GM18519 (cell line): ENCODE measurements at regions not wholly inside any gene's neighbourhood (a gene's known extent, or its start where the extent isn't known, plus 50 kb on each side); places are given as distances from the start of the nearest gene placed in this dataset.
"Not testable (repeated sequence)": the region's sequence is repeated elsewhere in the genome, so short reads cannot be mapped to it uniquely, and the experiment has no call there.

Experiments
- ATAC-seq: cut with Tn5 transposase; IDR thresholded peaks from one replicate; pipeline ENCODE4 v1.9.1; 2021; ENCODE audit warnings: mild to moderate bottlenecking, moderate library complexity; ENCODE audit not compliant: unreplicated experiment, low FRiP score

DNA sequence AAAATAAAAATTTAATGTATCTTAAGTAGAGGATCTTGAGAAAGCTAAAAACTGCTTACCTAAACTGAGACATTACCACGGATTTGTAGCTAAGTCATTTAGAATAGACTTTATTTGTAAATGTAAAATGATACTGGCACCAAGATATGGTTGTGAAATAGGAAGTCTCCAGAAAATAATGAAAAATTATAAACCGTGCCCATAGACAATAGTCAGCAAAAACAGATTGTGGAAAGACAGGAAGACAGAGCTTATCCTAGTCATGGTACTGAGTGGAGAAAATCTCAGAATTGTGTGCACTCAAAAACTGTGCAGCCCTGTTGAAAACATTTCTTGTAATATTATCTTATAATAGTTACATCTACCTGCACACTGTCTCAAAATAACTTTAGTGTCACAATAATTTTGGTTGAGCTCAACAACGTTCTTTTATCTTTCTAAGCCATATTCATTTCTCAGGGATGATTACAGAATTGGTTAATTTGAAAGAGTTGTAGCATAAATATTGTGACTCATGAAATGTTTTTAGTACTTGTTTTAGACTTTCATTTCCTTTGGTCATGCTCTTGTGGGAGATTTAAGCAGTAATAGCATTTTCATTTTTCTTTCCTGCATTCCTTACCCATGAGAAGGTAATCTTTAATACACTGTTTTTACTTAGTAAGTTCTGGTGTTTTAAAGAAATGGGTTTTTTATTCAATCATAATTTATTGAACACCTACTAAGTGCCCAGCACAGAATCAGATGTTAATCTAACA is 174.5 kb downstream of the SOX4 start:
- ATAC-seq: no peak

DNA sequence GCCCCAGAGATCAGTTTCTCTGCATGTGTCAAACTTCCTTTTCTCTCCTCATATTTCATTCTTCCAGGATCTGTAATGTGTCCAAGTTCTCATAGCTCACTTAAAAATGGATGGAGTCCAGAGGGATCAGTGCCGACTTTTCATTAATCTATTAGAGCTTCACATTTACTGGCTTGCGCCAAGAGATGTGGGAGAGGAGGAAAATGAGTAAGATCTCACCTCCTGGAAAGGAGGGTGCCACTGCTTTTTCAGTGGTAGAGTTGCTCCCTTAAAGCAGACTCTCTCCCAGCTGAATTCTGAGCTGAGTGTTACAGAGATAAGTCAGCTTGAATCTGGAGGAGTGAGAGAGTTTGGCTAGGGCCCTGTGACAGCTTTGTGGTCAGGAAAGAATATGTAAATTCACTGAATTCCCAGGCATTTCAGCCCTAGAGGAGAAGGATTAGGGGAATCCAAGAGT is 175.9 kb downstream of the SOX4 start:
- ATAC-seq: no peak

DNA sequence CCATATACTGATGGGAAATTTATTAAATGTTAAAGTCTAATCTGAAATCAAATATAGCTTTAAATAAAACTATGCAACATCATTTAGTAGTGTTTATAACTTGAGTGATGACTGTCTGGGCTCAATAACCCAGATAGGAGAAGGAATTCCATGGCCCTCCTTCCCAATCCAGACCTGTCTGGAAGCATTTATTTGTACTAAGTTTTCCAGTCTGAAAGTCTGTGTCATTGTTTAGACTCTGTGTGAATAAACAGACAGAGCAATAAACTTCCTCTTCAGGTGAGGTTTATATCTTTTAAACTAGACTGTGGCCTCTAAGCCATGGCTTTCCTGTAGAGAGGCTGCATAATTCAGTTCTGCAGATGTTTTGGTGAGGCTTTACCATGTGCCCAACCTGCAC is 176.4 kb downstream of the SOX4 start:
- ATAC-seq: no peak

DNA sequence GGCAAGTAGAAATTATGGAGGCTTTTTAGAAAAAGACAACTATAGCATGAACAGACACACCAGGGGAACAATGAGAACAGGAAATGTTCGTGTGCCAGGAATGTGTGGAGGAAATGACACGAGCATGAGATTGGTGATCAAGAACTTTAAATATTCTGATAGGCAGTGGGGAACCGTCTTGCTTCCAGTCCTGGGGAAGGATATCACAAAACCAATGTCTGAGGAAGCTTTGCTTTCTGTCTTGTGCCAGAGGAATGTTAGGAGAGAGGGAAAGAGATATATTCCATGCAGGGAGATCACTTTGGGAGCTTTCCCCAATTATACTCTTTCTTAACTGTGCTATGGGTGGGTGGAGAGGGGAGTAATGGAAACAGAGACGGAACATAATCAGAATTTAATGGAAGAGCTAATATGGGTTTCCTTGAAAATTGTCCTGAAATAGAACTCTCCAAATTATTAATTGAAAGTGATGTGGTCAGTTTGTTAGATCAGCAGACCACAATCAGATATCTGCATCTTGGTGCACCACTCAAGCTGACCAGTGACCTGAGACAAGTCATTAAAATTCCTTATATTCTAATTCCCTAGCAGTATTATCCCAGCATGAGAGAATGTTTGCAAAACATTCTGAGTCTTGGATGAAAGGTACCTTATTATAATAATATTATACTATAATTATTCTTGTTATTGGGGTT is 178.2 kb downstream of the SOX4 start:
- ATAC-seq: no peak

DNA sequence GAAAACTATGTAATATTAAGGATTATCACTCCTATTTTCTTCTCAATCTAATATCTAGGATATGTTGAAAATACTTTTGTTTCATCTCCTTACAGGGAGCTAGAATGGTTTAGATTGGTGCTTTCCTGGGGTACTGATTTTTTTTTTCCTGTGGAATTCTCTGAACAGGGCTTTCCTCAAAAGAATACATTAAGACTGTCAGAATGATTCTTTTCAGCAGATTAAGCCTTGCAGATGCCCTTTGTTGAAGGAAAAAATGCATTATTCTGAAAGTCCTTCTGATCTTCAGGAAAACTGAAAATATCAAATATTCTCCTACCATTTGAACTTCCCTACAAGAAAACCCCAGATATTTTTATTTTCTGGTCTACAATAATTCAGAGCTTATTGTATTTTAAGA is 178.9 kb downstream of the SOX4 start:
- no peak for ATAC-seq

DNA sequence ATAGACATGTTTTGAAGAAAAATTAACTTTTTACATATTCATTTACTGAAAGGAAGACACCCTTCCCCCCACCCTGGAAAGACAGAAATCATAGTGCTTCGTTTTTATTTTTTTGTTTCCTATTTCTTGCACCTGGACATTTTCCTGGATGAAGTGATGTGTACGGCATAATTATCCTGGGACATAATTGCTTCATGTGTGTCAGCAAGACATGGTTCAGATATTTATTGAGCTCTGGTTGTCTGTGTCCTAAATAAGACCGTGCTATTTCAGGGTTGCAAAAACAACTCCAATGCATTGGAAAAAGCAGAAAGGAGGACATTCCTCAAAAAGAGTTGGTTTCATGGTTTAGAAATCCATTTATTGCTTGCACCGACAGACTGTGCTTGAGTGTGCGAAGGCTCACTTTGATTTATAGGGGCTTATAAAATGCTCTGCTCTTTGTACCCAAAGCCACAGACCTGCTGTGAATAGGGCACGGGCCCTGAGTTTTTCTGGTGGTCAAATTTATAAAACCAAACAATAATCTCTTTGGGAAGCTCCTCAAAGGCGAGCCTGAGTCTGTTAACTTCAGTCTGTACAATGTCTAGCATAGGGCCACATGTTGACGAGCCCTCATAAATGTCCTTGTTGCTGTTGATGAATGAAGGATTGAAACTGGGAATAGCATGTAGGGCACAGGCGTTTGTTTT is 179.5 kb downstream of the SOX4 start:
- no peak for ATAC-seq

DNA sequence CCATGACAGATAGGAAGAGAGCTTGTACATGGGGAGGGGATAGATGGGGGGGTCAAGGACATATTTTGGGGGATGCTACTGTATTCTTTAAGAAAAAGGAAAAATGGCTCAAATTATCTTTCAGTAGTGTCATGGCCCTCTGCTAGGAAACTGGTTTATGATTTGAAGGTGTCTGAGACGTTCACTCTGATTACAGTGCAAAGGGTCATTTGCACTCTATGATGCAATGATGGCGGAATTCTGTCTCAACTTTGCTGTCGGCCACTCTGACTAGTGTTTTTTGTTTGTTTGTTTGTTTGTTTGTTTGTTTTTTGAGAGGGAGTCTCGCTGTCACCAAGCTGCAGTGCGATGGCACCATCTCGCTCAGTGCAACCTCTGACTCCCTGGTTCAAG is 180.0 kb downstream of the SOX4 start:
- ATAC-seq: no peak

DNA sequence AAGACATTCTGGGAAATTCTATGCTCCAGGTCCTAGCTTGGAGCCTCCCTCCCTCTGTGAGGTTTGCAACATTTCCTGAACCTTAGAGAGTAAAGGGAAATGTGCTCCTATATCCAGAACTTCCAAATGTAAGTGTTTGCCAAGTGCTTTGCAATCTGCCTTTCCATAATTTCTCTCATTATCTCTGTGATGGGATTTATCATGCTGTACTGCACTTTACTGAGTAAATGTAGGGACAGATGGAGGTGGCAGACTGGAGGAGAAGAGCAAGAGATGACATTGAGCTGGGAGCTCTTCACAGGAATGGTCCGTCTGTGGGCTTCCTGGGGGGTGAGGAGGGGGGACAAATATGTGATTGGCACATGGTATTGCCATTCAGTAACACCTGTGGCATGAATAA is 184.3 kb downstream of the SOX4 start:
- no peak for ATAC-seq

DNA sequence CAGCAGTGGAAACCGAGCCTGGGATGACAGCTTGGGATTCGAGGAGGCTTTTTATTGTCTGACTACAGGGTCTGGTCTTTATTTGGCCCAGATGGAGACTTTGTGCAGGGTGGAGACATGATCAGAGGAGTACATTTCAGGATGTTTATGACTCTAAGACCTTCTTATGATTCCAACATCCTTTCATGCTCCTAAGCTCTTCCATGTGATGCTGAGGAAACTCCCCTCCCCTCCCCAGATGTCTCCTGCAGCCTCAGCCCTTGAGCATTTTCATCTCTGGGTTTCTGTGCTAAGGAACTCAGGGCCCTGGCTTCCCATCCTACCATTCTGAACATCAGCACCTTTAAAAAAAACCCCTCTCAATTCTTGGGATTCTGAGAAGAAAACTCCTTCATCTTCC is 186.6 kb downstream of the SOX4 start:
- ATAC-seq: no peak

DNA sequence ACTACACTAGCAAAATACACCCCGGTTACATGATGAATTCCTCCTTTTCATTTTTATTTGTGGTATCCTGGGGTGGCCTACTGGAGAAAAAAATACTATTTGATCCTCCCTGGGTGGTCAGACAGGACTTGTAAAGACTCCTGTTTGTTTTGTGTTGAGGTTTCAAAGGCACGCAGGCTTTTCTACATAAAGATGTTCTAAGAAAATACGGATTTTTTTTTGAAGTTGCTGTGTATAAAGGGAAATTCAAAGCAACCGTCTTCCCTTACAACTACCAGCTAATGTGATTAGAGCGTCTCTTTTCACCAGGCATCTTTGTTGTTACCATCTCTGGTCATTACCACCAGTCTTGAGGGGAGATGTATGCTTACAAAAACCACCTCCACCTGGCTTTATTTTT is 187.1 kb downstream of the SOX4 start:
- ATAC-seq: no peak

DNA sequence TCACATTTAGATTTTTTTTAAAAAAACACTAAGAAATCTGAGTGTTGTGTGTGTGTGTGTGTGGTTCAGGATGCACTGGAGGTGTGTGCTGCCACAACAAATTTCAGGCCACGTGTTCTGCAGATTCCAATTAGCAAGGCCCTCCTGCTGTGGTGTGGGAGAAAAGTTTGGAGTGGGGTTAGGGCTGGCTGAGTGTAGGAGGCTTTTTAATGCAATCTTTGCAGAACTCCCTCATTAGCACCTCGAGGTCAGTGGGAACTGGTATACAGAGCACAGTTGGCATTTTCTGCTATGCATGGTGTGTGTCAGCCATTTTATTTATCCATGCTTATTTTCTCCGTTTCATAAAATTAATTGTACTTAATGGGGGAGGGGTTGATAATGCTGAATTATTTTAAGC is 187.6 kb downstream of the SOX4 start:
- ATAC-seq: no peak

DNA sequence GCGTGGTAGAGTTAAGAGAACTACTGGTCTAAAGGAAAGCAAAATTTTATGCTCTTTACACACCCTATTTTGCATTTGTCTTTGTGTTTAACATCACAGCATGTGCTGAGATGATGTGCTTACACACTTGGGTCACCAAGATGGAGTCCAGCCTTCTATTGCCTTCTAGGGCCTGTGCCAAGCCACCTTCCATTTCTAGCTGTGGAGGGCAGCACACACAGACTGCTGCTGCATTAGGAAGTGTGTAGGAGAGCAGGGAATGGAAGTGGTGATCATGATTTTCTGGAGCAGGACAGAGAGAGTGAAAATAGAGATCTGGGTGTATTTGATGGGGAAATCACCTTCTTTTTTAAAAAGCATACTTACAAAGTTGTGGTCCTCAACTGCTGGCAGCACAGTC is 191.6 kb downstream of the SOX4 start:
- ATAC-seq: no peak

DNA sequence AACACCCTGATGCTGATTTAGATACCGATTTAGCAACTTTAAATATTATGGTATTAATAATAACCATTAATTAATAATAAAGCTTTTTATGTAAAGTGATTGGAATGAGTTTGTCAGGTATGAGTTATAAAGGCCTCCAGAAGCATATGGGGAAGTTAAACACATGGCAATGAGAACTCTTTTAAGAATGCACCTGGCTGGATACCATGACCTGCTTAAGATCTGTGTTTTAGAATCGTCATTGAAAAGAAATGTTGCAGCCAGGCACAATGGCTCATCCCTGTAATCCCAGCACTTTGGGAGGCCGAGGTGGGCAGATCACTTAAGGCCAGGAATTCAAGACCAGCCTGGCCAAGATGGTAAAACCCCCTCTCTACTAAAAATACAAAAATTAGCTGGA is 197.5 kb downstream of the SOX4 start:
- no peak for ATAC-seq

DNA sequence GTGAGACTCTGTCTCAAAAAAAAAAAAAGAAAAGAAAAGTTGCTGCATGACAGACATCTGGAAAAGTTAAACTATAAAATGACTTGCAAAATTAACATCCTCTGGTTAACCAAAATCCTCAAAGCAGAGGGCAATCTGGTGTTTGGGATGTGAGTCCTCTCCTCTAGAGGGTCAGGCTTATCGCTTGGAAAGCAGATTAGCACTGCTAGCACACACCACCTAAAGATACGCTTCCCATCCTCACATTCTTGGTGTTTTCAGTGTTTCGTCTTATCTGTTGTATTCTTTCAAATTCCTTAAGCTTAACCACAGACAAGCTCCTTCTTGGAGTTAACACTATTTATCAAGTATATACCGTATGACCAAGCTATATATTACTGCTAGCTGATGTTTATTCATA is 198.0 kb downstream of the SOX4 start:
- no peak for ATAC-seq

DNA sequence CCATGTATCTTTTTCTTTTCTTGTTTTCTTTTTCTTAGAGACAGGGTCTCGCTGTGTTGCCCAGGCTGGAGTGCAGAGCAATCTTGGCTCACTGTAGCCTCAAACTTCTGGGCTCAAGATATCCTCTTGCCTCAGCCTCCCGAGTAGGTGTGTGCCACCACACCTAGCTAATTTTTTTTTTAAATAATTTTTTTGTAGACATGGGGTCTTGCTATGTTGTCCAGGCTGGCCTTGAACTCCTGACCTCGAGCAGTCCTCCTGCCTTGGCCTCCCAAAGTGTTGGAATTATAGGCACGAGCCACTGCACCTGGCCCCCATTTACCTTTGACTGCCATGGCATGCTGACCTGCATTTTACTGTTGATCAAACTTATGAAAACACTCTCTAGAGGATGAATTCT is 198.6 kb downstream of the SOX4 start:
- ATAC-seq: no peak

DNA sequence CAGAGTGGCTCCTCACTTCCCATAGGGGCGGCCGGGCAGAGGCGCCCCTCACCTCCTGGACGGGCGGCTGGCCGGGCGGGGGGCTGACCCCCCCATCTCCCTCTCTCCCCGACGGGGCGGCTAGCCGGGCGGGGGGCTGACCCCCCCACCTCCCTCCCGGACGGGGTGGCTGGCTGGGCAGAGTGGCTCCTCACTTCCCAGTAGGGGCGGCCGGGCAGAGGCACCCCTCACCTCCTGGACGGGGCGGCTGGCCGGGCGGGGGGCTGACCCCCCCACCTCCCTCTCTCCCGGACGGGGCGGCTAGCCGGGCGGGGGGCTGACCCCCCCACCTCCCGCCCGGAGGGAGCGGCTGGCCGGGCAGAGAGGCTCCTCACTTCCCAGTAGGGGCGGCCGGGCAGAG is 203.4 kb downstream of the SOX4 start:
- ATAC-seq: not testable (repeated sequence)

DNA sequence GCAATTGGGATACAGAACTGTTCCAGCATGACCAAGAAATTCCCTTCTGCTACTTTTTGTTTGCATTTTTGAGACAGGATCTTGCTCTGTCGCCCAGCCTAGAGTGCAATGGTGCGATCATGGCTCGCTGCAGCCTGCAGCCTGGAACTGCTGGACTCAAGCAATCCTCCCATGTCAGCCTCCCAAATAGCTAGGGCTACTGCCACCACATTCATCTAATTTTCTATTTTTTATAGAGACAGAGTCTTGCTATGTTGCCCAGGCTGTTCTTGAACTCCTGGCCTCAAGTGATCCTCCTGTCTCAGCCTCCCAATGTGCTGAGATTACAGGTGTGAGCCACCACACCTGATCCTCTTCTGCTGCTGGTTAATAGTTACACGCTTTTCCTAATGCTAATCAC is 204.9 kb downstream of the SOX4 start:
- ATAC-seq: no peak

DNA sequence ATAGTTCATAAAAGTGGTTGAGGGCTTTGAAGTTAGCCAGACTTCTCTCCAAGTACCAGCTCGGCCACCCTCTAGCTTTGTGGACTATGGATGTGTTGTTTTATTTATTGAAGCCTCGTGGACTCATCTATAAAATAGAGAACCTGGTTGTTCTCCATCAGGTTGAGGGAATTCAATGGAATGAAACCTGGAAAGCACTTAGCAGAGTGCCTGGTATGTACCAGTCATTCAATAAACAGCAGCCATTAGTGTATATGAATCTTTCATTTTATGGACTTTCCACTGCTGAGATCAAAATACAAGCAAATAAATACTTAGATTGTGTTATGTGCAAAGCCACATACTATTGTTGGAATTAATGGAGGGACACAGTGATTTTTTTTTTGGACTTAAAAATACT is 206.8 kb downstream of the SOX4 start:
- ATAC-seq: no peak

DNA sequence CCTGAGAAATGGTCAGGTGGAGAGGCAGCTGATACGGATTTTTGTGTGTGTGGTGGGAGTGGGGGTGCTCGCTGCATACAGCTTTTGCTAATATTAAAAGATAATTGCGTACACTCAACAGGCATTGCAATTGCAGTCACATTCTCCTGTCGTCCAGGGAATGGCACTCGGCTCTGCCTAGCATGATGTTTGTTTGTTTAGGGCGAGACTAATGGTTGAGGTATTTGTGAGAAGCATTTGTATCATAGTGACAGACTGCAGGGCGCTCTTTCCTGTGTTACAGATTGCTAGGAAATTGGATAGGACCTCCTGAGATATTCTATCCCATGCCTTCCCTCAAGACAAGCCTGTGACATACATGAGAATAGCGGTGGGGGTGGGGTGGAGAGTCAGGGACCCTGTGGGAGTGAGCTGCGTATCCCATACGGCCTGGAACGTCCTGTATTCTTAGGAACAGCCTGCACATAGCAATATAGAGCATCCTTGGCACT is 207.4 kb downstream of the SOX4 start:
- ATAC-seq: no peak

DNA sequence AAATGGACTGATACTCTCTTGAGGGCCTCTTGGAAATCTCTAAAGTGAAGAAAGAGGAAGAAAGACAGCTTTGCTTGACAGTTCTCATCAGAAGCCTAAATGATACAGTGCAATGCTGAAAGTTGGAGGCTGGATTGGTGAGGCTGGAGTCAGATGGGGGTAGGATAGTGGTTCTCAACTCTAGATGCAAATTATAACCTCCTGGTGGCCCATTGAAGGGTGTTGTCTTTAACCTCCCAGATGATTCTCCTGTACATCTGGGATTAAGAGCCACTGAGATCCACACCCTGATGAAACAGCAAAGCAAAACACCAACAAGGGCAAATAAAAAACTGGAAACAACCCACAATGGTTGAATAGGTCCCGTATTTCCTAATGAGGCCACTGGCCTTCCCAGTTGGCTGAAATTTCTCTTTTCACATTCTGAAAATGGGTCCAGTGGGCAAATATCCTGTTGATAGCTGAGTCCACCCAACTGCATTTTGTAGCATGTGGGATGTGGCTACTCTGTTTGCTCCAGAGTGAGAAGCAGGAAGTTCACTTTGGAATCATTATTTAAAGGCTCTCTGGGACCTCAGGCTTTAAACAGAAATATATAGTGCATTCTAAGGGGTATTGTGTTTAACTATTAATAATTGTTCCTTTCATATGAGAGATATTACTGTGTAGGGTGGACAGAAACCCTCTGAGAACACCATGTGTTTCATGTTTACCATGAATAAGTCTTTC is 208.1 kb downstream of the SOX4 start:
- no peak for ATAC-seq
